ENCODE measurements at regions not wholly inside any gene's neighbourhood (a gene's known extent, or its start where the extent isn't known, plus 50 kb on each side); places are given as distances from the start of the nearest gene placed in this dataset.
A peak's percentile ranks its signal among the peaks of the same experiment; 100 is the strongest.

DNA sequence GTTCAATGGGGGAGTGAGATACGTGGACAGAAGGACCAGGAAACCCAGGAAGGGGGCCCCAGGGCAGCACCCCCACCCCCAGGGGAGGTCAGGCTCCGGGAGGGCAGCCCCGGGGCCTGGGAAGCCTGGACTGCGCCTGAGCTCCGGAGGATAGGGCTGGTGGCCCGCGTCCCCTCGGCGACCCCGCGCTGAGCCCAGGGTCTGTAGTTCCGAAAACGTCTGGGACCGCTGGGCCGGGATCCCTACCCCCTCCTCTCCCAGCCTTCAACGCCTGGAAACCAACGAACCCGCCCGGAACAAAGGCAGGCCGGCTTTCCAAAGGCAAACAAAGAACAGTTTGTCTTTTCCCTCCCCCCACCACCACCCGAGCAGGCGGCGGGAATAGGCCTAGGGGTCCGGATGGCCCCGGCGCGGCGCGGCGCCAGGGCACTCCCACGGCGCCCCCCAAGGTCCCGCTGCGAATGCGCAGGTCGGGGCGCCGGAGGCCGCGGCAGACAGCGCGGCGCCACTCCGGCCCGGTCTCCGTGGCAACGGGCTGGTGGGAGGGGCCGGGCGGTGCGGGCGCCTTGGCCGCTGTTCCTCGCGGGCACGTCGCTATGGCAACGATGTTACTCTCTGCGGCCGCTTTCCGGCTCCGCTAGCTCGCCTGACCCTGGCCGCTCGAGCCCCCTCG, 58.5 kb downstream of the IGLL1 start (continued):
- TF ChIP-seq, protein P1, sequence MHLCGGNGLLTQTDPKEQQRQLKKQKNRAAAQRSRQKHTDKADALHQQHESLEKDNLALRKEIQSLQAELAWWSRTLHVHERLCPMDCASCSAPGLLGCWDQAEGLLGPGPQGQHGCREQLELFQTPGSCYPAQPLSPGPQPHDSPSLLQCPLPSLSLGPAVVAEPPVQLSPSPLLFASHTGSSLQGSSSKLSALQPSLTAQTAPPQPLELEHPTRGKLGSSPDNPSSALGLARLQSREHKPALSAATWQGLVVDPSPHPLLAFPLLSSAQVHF (CRISPR knock-in tag; IDR thresholded peaks at IDR 0.05), result no peak
- TF ChIP-seq CREB1 (IDR thresholded peaks at IDR 0.05), result no peak
- no peak for TF ChIP-seq CREB1 (CRISPR knock-in tag; IDR thresholded peaks at IDR 0.05)
- TF ChIP-seq, protein P2, sequence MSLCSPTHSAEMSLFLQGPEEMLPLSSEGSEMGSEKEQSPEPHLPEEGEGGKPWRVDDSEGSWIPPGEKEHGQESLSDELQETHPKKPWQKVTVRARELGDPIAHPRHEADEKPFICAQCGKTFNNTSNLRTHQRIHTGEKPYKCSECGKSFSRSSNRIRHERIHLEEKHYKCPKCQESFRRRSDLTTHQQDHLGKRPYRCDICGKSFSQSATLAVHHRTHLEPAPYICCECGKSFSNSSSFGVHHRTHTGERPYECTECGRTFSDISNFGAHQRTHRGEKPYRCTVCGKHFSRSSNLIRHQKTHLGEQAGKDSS (CRISPR knock-in tag; IDR thresholded peaks at IDR 0.05; ENCODE audit: borderline replicate concordance, low read depth), result no peak; the same call in 1 of the 2 replicates
- no peak for TF ChIP-seq NBN (conservative IDR thresholded peaks at IDR 0.05)
- TF ChIP-seq PAWR (CRISPR knock-in tag; IDR thresholded peaks at IDR 0.05; ENCODE audit: borderline replicate concordance), result no peak
- 0 out of 2 replicates have a peak, but pooled peaks have one; percentile 25 for TF ChIP-seq ZNF644 (CRISPR knock-in tag; IDR thresholded peaks at IDR 0.05; ENCODE audit: low read depth)
- no peak for TF ChIP-seq TEAD3 (CRISPR knock-in tag; optimal IDR thresholded peaks at IDR 0.05; ENCODE audit: borderline replicate concordance)
- no peak for TF ChIP-seq SMAD9 (CRISPR knock-in tag; IDR thresholded peaks at IDR 0.05)
- 0 out of 2 replicates have a peak, but pooled peaks have one; percentile 45 for TF ChIP-seq ZKSCAN8 (CRISPR knock-in tag; IDR thresholded peaks at IDR 0.05; ENCODE audit: borderline replicate concordance)
- TF ChIP-seq POLR2G (IDR thresholded peaks at IDR 0.05; ENCODE audit: low read depth, low read length), result peak; percentile 82
- TF ChIP-seq, protein P3, sequence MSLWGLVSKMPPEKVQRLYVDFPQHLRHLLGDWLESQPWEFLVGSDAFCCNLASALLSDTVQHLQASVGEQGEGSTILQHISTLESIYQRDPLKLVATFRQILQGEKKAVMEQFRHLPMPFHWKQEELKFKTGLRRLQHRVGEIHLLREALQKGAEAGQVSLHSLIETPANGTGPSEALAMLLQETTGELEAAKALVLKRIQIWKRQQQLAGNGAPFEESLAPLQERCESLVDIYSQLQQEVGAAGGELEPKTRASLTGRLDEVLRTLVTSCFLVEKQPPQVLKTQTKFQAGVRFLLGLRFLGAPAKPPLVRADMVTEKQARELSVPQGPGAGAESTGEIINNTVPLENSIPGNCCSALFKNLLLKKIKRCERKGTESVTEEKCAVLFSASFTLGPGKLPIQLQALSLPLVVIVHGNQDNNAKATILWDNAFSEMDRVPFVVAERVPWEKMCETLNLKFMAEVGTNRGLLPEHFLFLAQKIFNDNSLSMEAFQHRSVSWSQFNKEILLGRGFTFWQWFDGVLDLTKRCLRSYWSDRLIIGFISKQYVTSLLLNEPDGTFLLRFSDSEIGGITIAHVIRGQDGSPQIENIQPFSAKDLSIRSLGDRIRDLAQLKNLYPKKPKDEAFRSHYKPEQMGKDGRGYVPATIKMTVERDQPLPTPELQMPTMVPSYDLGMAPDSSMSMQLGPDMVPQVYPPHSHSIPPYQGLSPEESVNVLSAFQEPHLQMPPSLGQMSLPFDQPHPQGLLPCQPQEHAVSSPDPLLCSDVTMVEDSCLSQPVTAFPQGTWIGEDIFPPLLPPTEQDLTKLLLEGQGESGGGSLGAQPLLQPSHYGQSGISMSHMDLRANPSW (CRISPR knock-in tag; IDR thresholded peaks at IDR 0.05; ENCODE audit: borderline replicate concordance), result no peak; the same call in 1 of the 2 replicates
- TF ChIP-seq PCBP1 (IDR thresholded peaks at IDR 0.05; ENCODE audit: borderline replicate concordance, low read depth, low read length), result no peak
- TF ChIP-seq NCOA1 (CRISPR knock-in tag; IDR thresholded peaks at IDR 0.05), result no peak
- TF ChIP-seq ZNF264 (CRISPR knock-in tag; IDR thresholded peaks at IDR 0.05), result no peak
- TF ChIP-seq PHF8 (CRISPR knock-in tag; IDR thresholded peaks at IDR 0.05), result 0 out of 2 replicates have a peak, but pooled peaks have one; percentile 49
- TF ChIP-seq RCOR2 (CRISPR knock-in tag; IDR thresholded peaks at IDR 0.05), result no peak
- peak; percentile 77 for TF ChIP-seq ZMYM4 (CRISPR knock-in tag; IDR thresholded peaks at IDR 0.05)
- TF ChIP-seq ZNF614 (CRISPR knock-in tag; IDR thresholded peaks at IDR 0.05; ENCODE audit: borderline replicate concordance), result peak; percentile 11; the same call in 1 of the 2 replicates
- peak; percentile 72 for TF ChIP-seq RXRB (CRISPR knock-in tag; IDR thresholded peaks at IDR 0.05; ENCODE audit: borderline replicate concordance)
- no peak for TF ChIP-seq NFYC (CRISPR knock-in tag; IDR thresholded peaks at IDR 0.05)
- TF ChIP-seq ZNF24 (IDR thresholded peaks at IDR 0.05), result no peak
- TF ChIP-seq, protein P4, sequence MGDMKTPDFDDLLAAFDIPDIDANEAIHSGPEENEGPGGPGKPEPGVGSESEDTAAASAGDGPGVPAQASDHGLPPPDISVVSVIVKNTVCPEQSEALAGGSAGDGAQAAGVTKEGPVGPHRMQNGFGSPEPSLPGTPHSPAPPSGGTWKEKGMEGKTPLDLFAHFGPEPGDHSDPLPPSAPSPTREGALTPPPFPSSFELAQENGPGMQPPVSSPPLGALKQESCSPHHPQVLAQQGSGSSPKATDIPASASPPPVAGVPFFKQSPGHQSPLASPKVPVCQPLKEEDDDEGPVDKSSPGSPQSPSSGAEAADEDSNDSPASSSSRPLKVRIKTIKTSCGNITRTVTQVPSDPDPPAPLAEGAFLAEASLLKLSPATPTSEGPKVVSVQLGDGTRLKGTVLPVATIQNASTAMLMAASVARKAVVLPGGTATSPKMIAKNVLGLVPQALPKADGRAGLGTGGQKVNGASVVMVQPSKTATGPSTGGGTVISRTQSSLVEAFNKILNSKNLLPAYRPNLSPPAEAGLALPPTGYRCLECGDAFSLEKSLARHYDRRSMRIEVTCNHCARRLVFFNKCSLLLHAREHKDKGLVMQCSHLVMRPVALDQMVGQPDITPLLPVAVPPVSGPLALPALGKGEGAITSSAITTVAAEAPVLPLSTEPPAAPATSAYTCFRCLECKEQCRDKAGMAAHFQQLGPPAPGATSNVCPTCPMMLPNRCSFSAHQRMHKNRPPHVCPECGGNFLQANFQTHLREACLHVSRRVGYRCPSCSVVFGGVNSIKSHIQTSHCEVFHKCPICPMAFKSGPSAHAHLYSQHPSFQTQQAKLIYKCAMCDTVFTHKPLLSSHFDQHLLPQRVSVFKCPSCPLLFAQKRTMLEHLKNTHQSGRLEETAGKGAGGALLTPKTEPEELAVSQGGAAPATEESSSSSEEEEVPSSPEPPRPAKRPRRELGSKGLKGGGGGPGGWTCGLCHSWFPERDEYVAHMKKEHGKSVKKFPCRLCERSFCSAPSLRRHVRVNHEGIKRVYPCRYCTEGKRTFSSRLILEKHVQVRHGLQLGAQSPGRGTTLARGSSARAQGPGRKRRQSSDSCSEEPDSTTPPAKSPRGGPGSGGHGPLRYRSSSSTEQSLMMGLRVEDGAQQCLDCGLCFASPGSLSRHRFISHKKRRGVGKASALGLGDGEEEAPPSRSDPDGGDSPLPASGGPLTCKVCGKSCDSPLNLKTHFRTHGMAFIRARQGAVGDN (CRISPR knock-in tag; IDR thresholded peaks at IDR 0.05), result peak; percentile 74
